GM12865 (cell line): ENCODE measurements at regions not wholly inside any gene's neighbourhood (a gene's known extent, or its start where the extent isn't known, plus 50 kb on each side); places are given as distances from the start of the nearest gene placed in this dataset.

ENCODE experiments used
- DNase-seq: peaks from one replicate; pipeline ENCODE4 v3.0.0; 2010; ENCODE audit warnings: low read depth
- H3K4me3 ChIP-seq: 2 replicates; pipeline ENCODE4 v1.5.1; 2011; ENCODE audit warnings: mild to moderate bottlenecking, low read depth, low read length, control low read depth
- TF ChIP-seq, protein P1 (sequence below): IDR thresholded peaks from 2 replicates; pipeline ENCODE4 v1.5.1; 2011; ENCODE audit warnings: low read length, control low read depth, low read depth, inconsistent platforms; ENCODE audit not compliant: insufficient read depth; ENCODE audit errors: missing control alignments

DNA sequence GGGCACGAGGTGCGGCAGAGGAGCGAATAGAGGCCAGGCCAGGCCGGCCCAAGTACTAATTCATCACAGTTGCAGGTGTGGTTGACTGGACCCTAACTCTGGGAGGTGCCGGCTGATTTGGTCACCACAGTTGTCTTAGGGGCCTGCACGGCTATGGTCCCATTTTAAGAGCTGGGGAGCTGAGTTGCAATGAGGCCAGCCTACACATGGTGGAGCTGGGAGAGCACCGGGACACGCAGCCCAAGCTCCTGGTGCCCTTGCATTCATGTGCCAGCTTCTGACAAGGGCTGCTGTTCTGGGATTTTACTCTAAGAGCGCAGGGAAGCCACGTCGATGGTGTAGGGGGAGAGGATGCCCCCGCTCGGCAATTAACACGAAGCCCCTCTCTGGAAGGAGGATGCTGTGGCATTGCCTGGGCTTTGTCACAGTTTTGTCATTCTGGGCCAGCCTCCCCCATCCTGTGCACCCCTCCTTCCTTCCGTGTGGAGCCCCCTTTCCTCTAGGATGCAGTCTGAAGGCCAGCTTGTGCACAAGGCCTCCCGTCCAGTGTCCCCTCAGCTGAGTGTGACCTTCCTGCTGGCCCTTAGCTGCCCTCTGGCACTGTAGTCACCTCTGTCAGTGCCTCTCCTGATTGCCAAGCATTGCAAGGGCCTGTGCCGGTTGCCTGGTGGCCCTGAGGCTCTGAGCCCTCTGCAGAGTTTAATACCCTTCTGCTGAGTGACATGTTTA lies 109.4 kb upstream of the C1QTNF9B start:
- H3K4me3 ChIP-seq = no peak overlapping the region
- TF ChIP-seq, protein P1, sequence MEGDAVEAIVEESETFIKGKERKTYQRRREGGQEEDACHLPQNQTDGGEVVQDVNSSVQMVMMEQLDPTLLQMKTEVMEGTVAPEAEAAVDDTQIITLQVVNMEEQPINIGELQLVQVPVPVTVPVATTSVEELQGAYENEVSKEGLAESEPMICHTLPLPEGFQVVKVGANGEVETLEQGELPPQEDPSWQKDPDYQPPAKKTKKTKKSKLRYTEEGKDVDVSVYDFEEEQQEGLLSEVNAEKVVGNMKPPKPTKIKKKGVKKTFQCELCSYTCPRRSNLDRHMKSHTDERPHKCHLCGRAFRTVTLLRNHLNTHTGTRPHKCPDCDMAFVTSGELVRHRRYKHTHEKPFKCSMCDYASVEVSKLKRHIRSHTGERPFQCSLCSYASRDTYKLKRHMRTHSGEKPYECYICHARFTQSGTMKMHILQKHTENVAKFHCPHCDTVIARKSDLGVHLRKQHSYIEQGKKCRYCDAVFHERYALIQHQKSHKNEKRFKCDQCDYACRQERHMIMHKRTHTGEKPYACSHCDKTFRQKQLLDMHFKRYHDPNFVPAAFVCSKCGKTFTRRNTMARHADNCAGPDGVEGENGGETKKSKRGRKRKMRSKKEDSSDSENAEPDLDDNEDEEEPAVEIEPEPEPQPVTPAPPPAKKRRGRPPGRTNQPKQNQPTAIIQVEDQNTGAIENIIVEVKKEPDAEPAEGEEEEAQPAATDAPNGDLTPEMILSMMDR = no peak
- no peak for DNase-seq

DNA sequence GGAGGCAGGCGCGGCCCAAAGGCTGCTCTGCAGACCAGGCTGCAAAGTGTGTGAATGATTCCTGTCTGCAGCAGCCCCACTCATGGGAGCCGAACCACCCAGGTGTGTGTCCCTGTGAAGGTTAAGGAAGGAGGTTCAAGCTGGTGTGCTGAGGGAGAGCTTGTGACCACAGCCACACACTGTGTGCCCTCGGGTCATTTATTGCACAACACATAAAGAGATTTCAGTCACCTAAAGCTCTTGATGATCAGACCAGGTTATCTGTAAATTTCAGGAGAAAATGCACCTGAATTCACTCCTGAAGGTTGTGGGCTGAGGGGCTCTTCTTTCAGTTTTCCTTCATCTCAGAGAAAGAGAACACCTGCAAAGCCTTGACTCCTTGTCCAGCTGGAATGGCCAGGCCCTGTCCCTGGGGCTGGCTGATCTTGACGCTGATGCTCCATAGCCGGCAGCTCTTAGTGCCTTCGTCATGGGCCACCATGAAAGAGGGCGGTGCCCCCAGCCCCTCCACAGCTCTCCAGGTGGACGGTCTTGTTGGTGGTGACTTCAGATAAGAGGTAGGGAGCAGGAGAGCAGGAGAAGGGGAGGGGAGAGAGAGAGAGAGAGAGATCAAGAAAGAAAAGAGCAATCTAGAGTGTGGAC lies 110.8 kb upstream of the C1QTNF9B start:
- no peak for DNase-seq
- TF ChIP-seq, protein P1 = no peak
- no peak overlapping the region for H3K4me3 ChIP-seq

DNA sequence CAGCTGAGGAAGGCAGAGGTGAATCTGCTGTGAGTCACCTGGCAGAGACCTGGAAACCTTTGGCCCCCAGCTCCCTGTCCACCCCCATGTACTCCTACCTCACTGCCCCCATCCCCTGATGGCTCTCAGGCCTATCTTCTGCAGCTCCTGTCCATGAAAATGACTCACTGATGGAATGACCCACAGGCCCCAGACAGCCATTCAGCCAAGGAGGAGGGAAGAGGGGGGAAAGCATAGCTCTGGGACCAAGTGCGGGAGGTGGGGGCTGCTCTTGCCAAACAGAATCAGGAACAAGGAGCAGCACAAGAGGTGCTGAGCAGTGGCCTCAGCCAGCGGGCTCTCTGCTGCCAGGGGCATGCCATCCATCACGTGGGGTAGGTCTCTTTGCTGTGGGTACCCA lies 111.4 kb upstream of the C1QTNF9B start:
- TF ChIP-seq, protein P1 = no peak
- DNase-seq = no peak
- no peak overlapping the region for H3K4me3 ChIP-seq

DNA sequence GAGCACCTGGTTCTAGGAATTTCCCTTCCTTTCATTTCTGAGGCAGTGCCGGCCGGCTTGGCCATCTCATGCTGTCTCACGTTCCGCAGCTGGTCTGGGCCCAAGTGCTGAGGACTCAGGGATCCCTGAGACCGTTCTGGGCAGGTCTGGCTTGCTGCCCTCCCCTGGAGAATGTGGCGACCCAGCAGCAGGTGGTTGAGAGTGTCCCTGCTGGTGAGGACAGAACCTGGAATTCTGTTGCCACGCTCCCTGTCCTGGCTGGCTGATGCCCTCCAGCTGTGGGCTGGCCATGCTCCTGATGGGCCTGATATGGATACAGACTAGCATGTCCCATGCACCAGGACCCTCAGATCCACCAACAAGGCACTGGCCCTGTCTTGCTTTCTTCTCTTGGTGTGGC lies 114.0 kb upstream of the C1QTNF9B start:
- TF ChIP-seq, protein P1 = no peak
- no peak for DNase-seq
- H3K4me3 ChIP-seq = no peak overlapping the region

DNA sequence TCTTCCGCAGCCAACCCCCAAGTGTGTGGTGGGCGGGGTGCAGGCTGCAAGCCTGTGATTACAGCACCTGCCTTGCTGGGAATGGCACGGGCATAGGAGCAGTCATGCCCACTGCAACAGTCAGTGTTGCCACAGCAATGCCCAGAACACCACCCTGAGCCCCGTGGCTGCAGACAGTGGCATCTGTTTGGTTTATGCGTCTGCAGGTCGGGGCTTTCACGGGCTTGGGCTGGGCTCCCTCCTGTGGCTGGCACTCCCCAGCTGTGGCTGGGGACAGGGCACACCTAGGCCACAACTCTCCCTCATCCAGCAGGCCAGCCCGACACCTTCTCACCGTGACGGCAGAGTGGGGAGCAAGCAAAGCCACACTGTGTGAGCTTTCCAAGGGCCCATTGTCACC lies 115.3 kb upstream of the C1QTNF9B start:
- no peak overlapping the region for H3K4me3 ChIP-seq
- no peak for DNase-seq
- TF ChIP-seq, protein P1 = no peak

DNA sequence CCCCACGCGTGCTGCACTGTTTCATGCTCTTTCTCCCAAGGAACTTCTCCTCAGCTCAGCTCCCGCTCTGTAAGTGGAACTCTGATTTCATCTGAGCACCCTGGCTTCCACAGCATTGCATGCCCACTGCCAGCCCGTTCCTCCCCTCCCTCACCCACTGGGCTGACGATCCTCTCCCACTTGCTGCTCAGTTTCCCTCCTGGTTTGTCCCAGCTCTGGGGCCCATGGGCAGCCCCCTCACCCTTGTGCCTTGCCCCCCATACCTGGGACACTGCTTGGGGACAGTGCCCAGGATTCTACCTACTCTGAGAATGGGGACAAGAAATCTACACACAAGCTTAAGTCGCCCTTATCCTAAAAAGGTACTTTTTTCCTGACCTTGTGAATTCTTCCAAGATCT lies 115.9 kb upstream of the C1QTNF9B start:
- no peak for DNase-seq
- TF ChIP-seq, protein P1 = no peak
- no peak overlapping the region for H3K4me3 ChIP-seq

DNA sequence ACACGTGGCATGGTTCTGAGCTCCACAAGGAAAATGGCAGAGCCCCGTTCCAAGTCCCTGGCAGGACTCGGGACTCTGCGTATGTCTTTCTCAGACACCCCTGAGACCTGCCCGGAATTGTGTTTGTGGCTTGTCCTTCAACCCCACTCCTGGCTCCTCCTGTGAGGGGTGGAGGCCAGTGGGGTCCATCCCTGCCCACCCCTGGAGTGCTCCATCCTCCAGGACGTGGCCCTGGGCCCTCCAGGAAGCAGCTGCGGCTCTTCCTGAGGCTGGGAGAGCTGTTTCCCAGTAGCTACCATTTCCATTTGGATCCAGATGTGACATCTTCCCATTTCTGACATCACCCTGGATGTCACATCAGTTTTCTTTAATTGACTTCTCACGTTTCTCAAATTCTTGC lies 118.7 kb upstream of the C1QTNF9B start:
- H3K4me3 ChIP-seq = no peak overlapping the region
- TF ChIP-seq, protein P1 = no peak
- DNase-seq = no peak
